Activated T-cell treated with anti-CD3 and anti-CD28 coated beads, Interleukin-2, amount 50 U/mL, for 72 hours (primary cell): ENCODE measurements at regions not wholly inside any gene's neighbourhood (a gene's known extent, or its start where the extent isn't known, plus 50 kb on each side); places are given as distances from the start of the nearest gene placed in this dataset.

Experiments used
- ATAC-seq, 2 donors: fragments of 150-1000 bp; cut with Tn5 transposase; replicated peaks in 1 of 2; 2 replicates each; pipeline ENCODE4 v1.10.0; 2021; ENCODE audit warnings: moderate library complexity in 2 of 2, mild to moderate bottlenecking in 1 of 2
- DNase-seq, 2 donors: peaks; one replicate each; pipeline ENCODE4 v3.0.0; 2021 to 2022; ENCODE audit warnings: mixed read lengths in 1 of 2
- H3K27ac Mint-ChIP-seq: one replicate; pipeline ENCODE4 v1.8.0; 2022; ENCODE audit warnings: mild to moderate bottlenecking, moderate library complexity, mixed read lengths
- H3K27me3 Mint-ChIP-seq: one replicate; pipeline ENCODE4 v1.8.0; 2022; ENCODE audit warnings: low read depth, mixed read lengths
- H3K36me3 Mint-ChIP-seq, 2 donors: one replicate each; pipeline ENCODE4 v1.8.0; 2022; ENCODE audit warnings: mixed read lengths in 2 of 2, mild to moderate bottlenecking in 1 of 2; ENCODE audit not compliant: insufficient read depth in 2 of 2
- H3K4me1 Mint-ChIP-seq: one replicate; pipeline ENCODE4 v1.8.0; 2022; ENCODE audit warnings: low read depth, mixed read lengths
- H3K4me3 Mint-ChIP-seq, 2 donors: one replicate each; pipeline ENCODE4 v1.8.0; 2022; ENCODE audit warnings: mild to moderate bottlenecking in 2 of 2, mixed read lengths in 2 of 2, moderate library complexity in 2 of 2
- H3K9me3 Mint-ChIP-seq, 2 donors: one replicate each; pipeline ENCODE4 v1.8.0; 2022; ENCODE audit warnings: mixed read lengths in 2 of 2

DNA sequence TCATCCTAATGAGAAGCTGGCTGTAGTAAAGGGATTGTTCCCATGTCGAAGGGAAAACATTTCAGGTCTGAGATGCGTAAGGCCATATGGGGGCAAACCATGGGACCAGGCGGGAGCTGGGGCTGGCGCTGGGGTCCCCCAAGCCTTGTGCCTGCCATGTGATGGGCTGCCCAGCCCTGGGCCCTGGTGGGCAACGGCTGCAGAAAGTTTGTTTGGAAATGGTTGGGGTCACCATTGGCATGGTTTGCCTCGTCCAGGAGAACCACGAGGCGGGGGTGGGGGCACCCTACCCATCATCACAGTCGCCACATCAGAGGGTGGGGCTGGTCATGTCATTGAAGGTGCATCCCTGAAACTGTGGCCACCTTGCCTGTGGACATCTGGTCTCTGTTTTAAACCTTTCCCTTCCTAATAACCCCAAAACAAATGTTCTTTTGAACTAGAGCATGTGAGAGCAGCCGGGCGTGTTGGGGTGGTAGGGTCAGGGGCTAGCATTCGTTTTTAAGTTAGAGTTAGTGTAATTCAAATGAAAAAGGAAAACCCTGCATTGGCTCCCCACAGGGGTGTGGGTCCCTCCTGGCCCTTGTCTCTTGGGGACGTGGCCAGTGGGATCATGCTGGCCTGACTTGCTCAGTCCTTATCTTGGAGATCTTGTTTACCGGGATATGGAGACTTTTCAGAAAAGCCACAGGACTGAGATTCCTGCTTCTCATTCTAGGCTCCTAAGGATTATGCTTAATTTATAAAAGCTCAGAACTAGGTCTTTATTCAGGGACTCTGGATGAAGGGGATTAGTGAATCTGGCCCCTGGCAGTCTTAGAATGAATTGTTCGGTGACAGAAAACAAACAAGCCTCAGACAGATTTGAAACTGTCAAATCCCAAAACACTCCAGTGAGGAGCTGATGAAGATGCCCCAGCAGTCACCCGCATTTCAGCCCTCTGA is 98.5 kb downstream of the CTTN start:
- no peak overlapping the region for H3K27ac Mint-ChIP-seq
- no peak for ATAC-seq
- no peaks in the 10 kb centered on the region for H3K9me3 Mint-ChIP-seq
- no peaks in the 10 kb centered on the region for H3K27me3 Mint-ChIP-seq
- no peaks in the 10 kb centered on the region for H3K36me3 Mint-ChIP-seq
- no peak overlapping the region for H3K4me3 Mint-ChIP-seq
- no peaks in the 10 kb centered on the region for H3K4me1 Mint-ChIP-seq
- no peak for DNase-seq

DNA sequence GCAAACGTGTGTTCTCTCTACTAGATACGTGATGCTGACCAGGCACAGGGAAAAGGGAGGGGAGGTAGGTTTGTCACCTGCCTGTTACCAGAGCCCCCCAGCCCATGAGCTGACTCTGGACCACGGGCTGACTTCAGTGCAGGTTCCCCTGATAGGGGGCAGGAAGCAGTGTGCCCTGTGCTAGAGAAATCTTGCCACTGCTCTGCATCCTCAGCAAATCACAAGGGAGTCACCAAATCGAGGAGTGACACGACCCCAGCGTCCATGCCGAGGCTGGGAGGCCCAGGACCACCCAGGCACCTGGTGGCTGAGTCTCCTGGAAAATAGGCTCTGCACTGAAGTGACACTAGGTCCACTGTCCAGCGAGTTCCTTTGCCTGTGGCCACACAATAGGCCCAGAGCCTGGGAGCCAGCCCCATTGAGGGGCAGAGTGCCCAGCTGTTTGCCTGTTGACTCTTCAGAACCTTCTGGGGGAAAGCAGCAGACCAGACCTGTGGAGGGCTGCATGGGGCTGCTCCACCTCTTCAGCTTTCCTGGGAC is 99.3 kb downstream of the CTTN start:
- Mint-ChIP-seq H3K27ac (no peak overlapping the region), H3K4me1 (no peaks in the 10 kb centered on the region), H3K36me3 (no peaks in the 10 kb centered on the region), H3K27me3 (no peaks in the 10 kb centered on the region), H3K9me3 (no peaks in the 10 kb centered on the region), H3K4me3 (no peak overlapping the region)
- ATAC-seq (no peak), DNase-seq (no peak)

DNA sequence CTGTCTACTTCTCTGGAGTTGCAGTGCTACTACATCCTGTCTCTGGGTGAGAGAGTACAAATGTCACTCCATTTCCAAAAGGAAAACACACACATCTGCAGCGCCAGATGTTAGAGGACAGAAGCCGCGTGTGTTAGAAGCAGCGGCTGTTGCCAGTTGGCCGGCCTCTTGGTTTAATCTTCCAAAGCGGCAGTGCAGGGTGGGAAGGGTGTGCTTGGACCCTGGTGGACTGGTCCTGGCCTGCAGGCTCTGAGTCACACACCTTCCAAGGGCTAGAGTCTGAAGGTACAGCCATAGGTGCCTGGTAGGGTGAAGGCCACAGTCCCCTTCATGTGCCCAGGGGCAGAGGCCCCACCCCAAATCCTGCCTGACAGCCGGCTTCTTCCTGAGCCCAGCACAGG is 99.8 kb downstream of the CTTN start:
- no peak for ATAC-seq
- no peaks in the 10 kb centered on the region for H3K27me3 Mint-ChIP-seq
- no peaks in the 10 kb centered on the region for H3K36me3 Mint-ChIP-seq

DNA sequence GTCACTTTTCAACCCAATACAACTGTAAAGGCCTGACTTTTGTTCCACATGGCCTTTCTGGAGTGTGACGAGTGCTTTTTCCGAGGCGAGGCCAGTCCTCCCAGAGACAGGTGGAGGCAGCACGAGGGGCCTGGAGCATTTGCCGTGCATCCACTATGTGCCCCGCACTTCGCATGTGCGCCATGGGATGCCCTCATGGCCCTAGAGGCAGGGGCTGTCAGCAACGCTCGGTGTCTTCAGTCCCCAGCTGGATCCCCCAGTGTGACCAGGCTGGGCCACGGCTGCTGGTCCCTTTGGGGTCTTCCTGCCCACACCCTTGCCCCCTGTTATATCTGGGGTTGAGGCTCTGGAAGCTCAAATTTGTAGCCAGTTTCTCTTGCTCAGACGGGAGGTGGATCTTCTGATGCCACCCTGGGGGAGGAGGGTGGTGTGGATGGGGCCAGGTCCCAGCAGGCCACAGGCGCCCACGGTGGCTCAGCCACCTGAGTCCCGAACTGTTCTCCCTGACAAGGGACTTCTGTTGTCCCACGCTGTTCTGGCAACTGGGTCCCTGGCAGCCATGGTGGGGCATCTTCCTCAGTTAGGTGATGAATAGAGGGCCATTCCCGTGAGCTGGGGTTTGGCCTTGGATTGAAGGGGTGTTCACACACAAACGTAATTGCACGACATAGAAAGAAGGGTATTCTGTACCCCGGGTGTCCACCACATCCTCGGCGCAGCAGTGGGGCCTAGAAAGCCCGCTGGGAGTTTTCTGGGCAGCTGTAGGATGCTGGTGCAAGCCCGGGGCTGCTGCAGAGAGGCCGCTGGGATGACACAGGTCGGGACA is 100.9 kb downstream of the CTTN start:
- Mint-ChIP-seq H3K36me3 (no peaks in the 10 kb centered on the region), H3K9me3 (no peaks in the 10 kb centered on the region), H3K27ac (no peak overlapping the region), H3K27me3 (no peaks in the 10 kb centered on the region), H3K4me1 (no peaks in the 10 kb centered on the region), H3K4me3 (no peak overlapping the region)
- DNase-seq (no peak), ATAC-seq (no peak)

More for the DNA sequence above, 99.8 kb downstream of the CTTN start:
- Mint-ChIP-seq H3K27ac (no peak overlapping the region), H3K4me1 (no peaks in the 10 kb centered on the region), H3K4me3 (no peak overlapping the region), H3K9me3 (no peaks in the 10 kb centered on the region)
- DNase-seq, result no peak

DNA sequence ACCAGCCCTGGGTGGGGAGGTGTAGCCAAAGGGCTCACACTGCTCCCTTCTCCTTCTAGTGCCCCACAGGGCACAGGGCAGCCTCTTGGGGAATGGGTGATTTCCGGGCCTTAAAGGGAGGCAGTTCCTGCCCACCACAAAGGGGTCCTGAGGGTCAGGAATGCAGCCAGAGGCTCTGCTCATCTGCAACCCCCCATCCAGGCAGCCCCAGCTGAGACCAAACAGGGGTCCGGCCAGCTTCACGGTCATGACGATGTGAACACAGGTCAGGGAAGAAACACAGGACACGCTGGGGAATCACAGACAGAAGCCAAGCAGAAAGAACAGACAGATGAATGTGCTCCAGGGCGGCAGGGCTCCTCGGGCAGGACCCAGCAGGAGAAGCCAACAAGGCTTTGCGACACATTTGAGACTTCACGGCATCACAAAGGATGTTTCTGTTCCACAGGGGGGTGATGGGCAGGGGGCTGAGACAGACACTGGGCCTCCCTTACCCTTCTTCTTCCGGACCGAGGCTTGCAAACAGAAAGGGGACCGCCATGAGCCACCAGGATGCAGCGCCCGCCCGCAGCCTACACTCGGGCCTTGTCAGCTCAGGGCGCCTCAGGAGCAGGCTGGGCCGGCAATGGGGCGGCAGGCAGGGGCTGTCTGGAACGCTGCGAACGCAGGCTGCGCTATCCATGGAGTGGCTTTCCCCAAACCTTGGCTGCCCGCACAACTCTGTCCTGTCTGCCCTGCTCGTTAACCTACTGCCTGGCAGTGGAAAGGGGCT is 101.9 kb downstream of the CTTN start:
- H3K4me1 Mint-ChIP-seq, result no peaks in the 10 kb centered on the region
- no peak overlapping the region for H3K27ac Mint-ChIP-seq
- H3K4me3 Mint-ChIP-seq, result no peak overlapping the region
- ATAC-seq (no peak), DNase-seq (no peak)
- no peaks in the 10 kb centered on the region for H3K9me3 Mint-ChIP-seq
- no peaks in the 10 kb centered on the region for H3K27me3 Mint-ChIP-seq
- H3K36me3 Mint-ChIP-seq, result no peaks in the 10 kb centered on the region

DNA sequence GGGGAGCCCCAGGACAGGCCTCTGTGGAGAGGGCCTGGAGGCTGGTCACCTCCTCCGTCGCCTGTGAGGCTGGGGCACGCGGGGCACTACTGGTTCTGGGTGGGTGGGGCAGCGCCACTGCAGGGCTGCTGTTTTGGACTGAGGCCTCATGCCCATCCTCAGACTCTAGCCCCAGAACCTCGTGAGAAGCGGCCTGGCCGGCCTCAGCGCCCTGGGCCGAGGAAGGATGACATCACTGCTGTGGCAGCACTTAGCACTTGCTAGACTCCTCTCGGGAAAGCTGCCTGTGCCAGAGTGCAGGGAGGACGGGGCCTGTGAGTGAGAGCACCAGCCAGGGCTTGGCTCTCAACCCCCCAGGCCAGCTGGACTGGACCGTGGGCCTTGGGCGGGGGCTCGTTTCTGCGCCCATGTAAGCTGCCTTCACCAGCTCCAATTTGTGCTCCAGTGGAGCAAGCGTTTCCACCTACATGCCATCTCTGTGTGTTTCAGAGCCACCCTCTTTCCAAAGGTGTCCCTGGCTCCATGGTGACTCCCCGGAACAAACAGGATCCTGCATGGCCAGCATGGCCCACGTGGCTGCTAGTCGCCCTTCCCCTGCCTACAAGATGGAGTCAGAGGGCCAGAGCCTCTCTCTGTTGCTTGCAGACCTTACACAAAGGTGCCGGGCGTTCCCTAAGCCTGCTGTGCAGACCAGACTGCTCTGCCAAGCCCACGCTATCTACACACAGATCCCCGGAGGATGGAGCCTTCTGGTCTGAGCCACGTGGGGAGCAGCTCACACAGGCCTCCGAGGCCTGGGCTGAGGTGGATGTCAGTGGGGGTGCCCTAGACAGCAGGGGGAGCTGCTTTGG is 102.9 kb downstream of the CTTN start:
- DNase-seq, result no peak
- Mint-ChIP-seq H3K27ac (no peak overlapping the region), H3K9me3 (no peaks in the 10 kb centered on the region), H3K4me3 (no peak overlapping the region), H3K27me3 (no peaks in the 10 kb centered on the region), H3K36me3 (no peaks in the 10 kb centered on the region), H3K4me1 (no peaks in the 10 kb centered on the region)
- ATAC-seq, result no peak

DNA sequence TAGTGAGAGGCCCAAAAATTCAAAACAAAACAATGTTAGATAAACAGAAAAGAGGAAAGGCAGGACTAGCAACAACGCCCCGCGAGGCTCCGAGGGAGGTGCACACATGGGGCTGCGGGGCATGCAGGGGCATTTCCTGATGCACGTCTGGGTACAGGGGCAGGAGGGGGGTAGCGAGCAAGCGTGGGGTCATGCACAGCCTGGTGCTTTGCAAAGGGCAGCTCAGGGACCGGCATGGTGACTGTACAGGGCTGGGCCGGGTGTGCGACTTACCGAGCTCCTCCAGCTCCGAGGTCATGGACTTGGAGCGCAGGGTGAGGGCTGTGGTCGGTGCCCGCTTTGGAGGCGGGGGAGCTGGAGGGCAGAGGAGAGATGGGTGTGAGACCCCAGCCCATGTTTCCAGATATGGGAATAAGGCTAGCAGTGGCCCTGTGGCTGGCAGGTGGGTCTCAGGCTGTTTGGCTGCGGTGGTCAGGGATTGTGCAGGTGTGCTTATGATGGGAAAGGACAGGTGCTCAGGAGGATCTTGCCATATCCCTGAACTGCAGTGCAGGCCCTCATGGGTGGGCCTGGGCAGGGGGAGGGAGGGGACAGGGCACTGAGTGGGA is 103.7 kb downstream of the CTTN start:
- Mint-ChIP-seq H3K9me3 (no peaks in the 10 kb centered on the region), H3K4me1 (no peaks in the 10 kb centered on the region), H3K36me3 (no peaks in the 10 kb centered on the region), H3K27me3 (no peaks in the 10 kb centered on the region), H3K4me3 (no peak overlapping the region), H3K27ac (no peak overlapping the region)
- ATAC-seq (no peak), DNase-seq (no peak)

DNA sequence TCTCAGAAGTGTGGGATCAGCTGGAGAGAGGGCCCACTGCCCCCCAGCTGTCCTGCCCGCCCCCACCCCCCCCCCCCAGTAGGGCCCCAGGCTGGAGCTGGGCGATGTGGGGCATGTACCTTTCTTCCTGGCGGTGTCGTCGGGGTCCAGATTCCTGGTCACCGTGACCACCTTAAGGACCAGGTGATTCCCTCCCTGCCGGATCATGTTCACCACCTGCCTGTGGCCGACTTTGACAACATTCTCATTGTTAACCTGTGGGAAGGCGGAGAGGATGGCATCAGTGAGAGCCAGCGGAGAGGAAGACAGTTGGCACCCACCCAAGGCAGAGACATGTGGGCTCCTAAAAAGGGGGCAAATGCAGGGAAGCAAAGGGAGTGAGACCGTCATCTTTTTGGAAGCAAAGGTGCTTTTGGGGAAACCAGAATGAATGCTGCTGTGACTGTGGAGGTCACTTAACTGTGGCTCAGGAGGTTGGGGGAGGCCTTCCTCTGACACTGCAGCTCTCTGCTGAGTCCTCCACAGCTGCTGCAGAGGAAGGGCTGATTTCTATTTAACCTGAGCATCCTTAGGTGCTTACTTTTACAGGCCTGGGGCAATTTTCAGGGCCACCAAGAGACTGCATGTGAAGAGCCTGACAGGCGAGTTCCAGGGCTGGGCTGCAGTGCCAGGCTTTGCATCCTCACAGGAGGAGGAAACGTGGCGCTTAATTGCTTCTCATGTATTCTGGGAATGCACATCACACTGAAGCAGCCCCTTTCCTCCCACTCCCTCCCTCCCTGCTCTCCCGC is 104.5 kb downstream of the CTTN start:
- Mint-ChIP-seq H3K9me3 (no peaks in the 10 kb centered on the region), H3K27ac (no peak overlapping the region), H3K27me3 (no peaks in the 10 kb centered on the region), H3K36me3 (no peaks in the 10 kb centered on the region), H3K4me3 (no peak overlapping the region), H3K4me1 (no peaks in the 10 kb centered on the region)
- DNase-seq (no peak), ATAC-seq (no peak)

DNA sequence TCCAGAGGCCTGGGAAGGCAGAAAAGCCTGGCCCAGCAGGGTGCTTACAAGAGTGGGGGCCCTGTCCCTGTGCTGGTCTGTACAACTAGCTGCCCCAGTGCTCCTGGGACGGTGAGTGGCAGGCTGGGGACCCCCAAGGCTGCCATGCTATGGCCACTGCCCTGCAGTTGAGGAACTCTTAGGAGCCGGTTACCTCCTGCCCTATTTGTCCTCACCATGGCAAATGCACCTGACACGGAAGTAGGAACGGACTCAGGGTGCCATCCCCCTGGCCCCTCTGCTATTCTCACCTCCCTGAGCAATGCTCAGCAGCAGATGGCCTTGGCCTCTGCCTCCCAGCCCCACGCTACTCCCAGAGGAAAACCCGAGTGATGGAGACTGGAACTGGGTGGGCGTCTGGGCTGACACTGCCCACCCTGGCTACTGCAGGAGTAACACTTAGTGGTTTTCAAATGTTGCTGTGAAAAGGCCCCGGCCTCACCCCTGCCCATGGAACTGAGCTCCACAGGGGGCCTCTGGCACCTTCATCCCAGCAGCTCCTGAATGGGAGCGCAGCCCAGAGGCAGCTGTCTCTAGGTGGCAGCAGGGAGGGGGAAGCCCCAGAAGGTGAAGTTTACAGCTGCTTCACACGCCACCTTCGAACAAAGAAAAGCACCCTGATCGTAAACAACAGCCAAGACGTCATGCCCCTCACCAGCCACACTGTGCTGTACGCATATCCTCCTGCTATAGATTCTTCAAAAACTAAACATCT is 105.3 kb downstream of the CTTN start:
- Mint-ChIP-seq H3K27me3 (no peaks in the 10 kb centered on the region), H3K36me3 (no peaks in the 10 kb centered on the region), H3K4me1 (no peaks in the 10 kb centered on the region), H3K9me3 (no peaks in the 10 kb centered on the region), H3K4me3 (no peak overlapping the region), H3K27ac (no peak overlapping the region)
- DNase-seq (no peak), ATAC-seq (no peak)

DNA sequence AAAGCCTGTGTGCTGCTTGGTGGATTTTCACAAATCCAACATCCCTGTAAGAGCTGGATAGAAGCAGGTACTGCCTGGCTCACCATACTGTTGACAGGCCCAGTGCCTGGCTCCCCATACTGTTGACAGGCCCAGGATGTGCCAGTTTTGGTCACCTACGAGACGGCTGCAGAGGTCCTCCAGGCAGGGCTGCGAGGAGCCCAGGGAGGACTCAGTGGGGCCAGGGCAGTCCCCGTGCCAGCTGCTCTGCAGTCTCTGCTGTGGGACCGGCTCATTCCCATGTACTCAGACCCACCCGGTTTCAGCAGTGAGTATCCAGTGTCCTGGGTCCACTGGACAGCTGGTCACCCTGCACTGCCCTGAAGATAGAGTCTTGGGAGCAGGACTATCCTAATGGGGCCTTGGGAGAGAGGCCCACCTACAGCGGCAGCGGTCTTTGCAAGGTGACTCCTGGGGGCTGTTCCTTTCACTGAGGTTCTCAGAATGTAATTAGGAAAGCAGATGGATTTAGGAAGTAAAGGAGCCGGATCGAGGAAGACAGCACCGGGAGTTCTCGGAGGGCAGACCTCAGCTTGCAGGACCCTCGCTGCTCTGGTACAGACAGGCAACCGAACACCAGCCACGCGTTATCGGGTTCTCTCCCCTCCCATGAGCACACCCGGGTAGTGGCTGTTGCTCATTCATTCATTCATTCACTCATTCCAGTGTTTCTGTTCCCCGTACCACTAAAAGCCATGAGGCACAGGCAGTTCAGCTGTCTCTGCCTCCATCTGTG is 106.1 kb downstream of the CTTN start:
- Mint-ChIP-seq H3K36me3 (no peaks in the 10 kb centered on the region), H3K27me3 (no peaks in the 10 kb centered on the region), H3K4me3 (no peak overlapping the region), H3K9me3 (no peaks in the 10 kb centered on the region), H3K4me1 (no peaks in the 10 kb centered on the region), H3K27ac (no peak overlapping the region)
- ATAC-seq (no peak), DNase-seq (no peak)
